ENCODE measurements at regions not wholly inside any gene's neighbourhood (a gene's known extent, or its start where the extent isn't known, plus 50 kb on each side); places are given as distances from the start of the nearest gene placed in this dataset.
"Not testable (repeated sequence)": the region's sequence is repeated elsewhere in the genome, so short reads cannot be mapped to it uniquely, and the experiment has no call there.

GRCh38 chr5:89320421-89321277, 437.7 kb upstream of the MEF2C start:
- Histone ChIP-seq H3K4me1 (ENCODE audit: control insufficient read depth, insufficient read depth, low read length, unreplicated experiment) (no peaks in the 10 kb centered on the region), H3K36me3 (ENCODE audit: insufficient read depth, low read length) (no peaks in the 10 kb centered on the region), H3K4me3 (ENCODE audit: low read depth, low read length) (no peak overlapping the region), H3K27me3 (ENCODE audit: insufficient read depth, low read length) (no peaks in the 10 kb centered on the region), H2AFZ (ENCODE audit: low read length, unreplicated experiment) (no peak overlapping the region), H3K79me2 (ENCODE audit: control insufficient read depth, insufficient read depth, low read length, unreplicated experiment) (no peaks in the 10 kb centered on the region), H3K27ac (ENCODE audit: low read depth, low read length) (no peak overlapping the region)

- H3K4me1 ChIP-seq (ENCODE audit: control insufficient read depth, insufficient read depth, low read length, unreplicated experiment), result peaks cover 18% of the 10 kb centered on the region
- H3K27ac ChIP-seq (ENCODE audit: low read depth, low read length); H2AFZ ChIP-seq (ENCODE audit: low read length, unreplicated experiment); H3K36me3 ChIP-seq (ENCODE audit: insufficient read depth, low read length); H3K79me2 ChIP-seq (ENCODE audit: control insufficient read depth, insufficient read depth, low read length, unreplicated experiment); H3K27me3 ChIP-seq (ENCODE audit: insufficient read depth, low read length); H3K4me3 ChIP-seq (ENCODE audit: low read depth, low read length): not testable (repeated sequence)
Measured at GRCh38 chr5:89317838-89318237, 434.9 kb upstream of the MEF2C start.

GRCh38 chr5:89315286-89316100, 432.5 kb upstream of the MEF2C start:
- Histone ChIP-seq H3K27ac (ENCODE audit: low read depth, low read length) (no peak overlapping the region), H3K36me3 (ENCODE audit: insufficient read depth, low read length) (no peaks in the 10 kb centered on the region), H2AFZ (ENCODE audit: low read length, unreplicated experiment) (no peak overlapping the region), H3K4me3 (ENCODE audit: low read depth, low read length) (no peak overlapping the region), H3K79me2 (ENCODE audit: control insufficient read depth, insufficient read depth, low read length, unreplicated experiment) (no peaks in the 10 kb centered on the region), H3K4me1 (ENCODE audit: control insufficient read depth, insufficient read depth, low read length, unreplicated experiment) (peaks cover 25% of the 10 kb centered on the region), H3K27me3 (ENCODE audit: insufficient read depth, low read length) (no peaks in the 10 kb centered on the region)

GRCh38 chr5:89313804-89314588, 431.0 kb upstream of the MEF2C start:
- Histone ChIP-seq H2AFZ (ENCODE audit: low read length, unreplicated experiment) (peak overlapping the region; percentile 6), H3K79me2 (ENCODE audit: control insufficient read depth, insufficient read depth, low read length, unreplicated experiment) (no peaks in the 10 kb centered on the region), H3K4me1 (ENCODE audit: control insufficient read depth, insufficient read depth, low read length, unreplicated experiment) (peaks cover 25% of the 10 kb centered on the region), H3K4me3 (ENCODE audit: low read depth, low read length) (peak overlapping the region; percentile 8; the same call in 1 of the 2 replicates), H3K27me3 (ENCODE audit: insufficient read depth, low read length) (no peaks in the 10 kb centered on the region), H3K36me3 (ENCODE audit: insufficient read depth, low read length) (no peaks in the 10 kb centered on the region), H3K27ac (ENCODE audit: low read depth, low read length) (peak overlapping the region; percentile 92)

GRCh38 chr5:89313044-89313443, 430.1 kb upstream of the MEF2C start:
- Histone ChIP-seq H3K36me3 (ENCODE audit: insufficient read depth, low read length) (no peaks in the 10 kb centered on the region), H3K79me2 (ENCODE audit: control insufficient read depth, insufficient read depth, low read length, unreplicated experiment) (no peaks in the 10 kb centered on the region), H3K27me3 (ENCODE audit: insufficient read depth, low read length) (no peaks in the 10 kb centered on the region), H3K4me3 (ENCODE audit: low read depth, low read length) (no peak overlapping the region; the same call in 1 of the 2 replicates), H2AFZ (ENCODE audit: low read length, unreplicated experiment) (no peak overlapping the region), H3K4me1 (ENCODE audit: control insufficient read depth, insufficient read depth, low read length, unreplicated experiment) (peaks cover 25% of the 10 kb centered on the region), H3K27ac (ENCODE audit: low read depth, low read length) (peak overlapping the region; percentile 92)

- H3K27ac ChIP-seq (ENCODE audit: low read depth, low read length), result no peak overlapping the region
- no peak overlapping the region for H2AFZ ChIP-seq (ENCODE audit: low read length, unreplicated experiment)
- H3K79me2 ChIP-seq (ENCODE audit: control insufficient read depth, insufficient read depth, low read length, unreplicated experiment), result no peaks in the 10 kb centered on the region
- no peaks in the 10 kb centered on the region for H3K36me3 ChIP-seq (ENCODE audit: insufficient read depth, low read length)
- no peak overlapping the region for H3K4me3 ChIP-seq (ENCODE audit: low read depth, low read length)
- peaks cover 21% of the 10 kb centered on the region for H3K4me1 ChIP-seq (ENCODE audit: control insufficient read depth, insufficient read depth, low read length, unreplicated experiment)
- H3K27me3 ChIP-seq (ENCODE audit: insufficient read depth, low read length), result no peaks in the 10 kb centered on the region
Measured at GRCh38 chr5:89309268-89309667, 426.3 kb upstream of the MEF2C start.

- Histone ChIP-seq H3K4me3 (ENCODE audit: low read depth, low read length) (no peak overlapping the region), H3K27ac (ENCODE audit: low read depth, low read length) (no peak overlapping the region), H3K79me2 (ENCODE audit: control insufficient read depth, insufficient read depth, low read length, unreplicated experiment) (no peaks in the 10 kb centered on the region), H3K36me3 (ENCODE audit: insufficient read depth, low read length) (no peaks in the 10 kb centered on the region), H2AFZ (ENCODE audit: low read length, unreplicated experiment) (no peak overlapping the region), H3K27me3 (ENCODE audit: insufficient read depth, low read length) (no peaks in the 10 kb centered on the region), H3K4me1 (ENCODE audit: control insufficient read depth, insufficient read depth, low read length, unreplicated experiment) (peaks cover 15% of the 10 kb centered on the region)
Measured at GRCh38 chr5:89308606-89309040, 425.6 kb upstream of the MEF2C start.

GRCh38 chr5:89307972-89308371, 425.0 kb upstream of the MEF2C start:
- Histone ChIP-seq H2AFZ (ENCODE audit: low read length, unreplicated experiment) (no peak overlapping the region), H3K27ac (ENCODE audit: low read depth, low read length) (no peak overlapping the region), H3K79me2 (ENCODE audit: control insufficient read depth, insufficient read depth, low read length, unreplicated experiment) (no peaks in the 10 kb centered on the region), H3K36me3 (ENCODE audit: insufficient read depth, low read length) (no peaks in the 10 kb centered on the region), H3K27me3 (ENCODE audit: insufficient read depth, low read length) (no peaks in the 10 kb centered on the region), H3K4me1 (ENCODE audit: control insufficient read depth, insufficient read depth, low read length, unreplicated experiment) (peaks cover 8% of the 10 kb centered on the region), H3K4me3 (ENCODE audit: low read depth, low read length) (no peak overlapping the region)

GRCh38 chr5:89307141-89307540, 424.2 kb upstream of the MEF2C start:
- H2AFZ ChIP-seq (ENCODE audit: low read length, unreplicated experiment); H3K36me3 ChIP-seq (ENCODE audit: insufficient read depth, low read length); H3K27me3 ChIP-seq (ENCODE audit: insufficient read depth, low read length); H3K27ac ChIP-seq (ENCODE audit: low read depth, low read length); H3K79me2 ChIP-seq (ENCODE audit: control insufficient read depth, insufficient read depth, low read length, unreplicated experiment); H3K4me1 ChIP-seq (ENCODE audit: control insufficient read depth, insufficient read depth, low read length, unreplicated experiment); H3K4me3 ChIP-seq (ENCODE audit: low read depth, low read length): not testable (repeated sequence)

GRCh38 chr5:89303033-89303480, 420.1 kb upstream of the MEF2C start:
- Histone ChIP-seq H3K79me2 (ENCODE audit: control insufficient read depth, insufficient read depth, low read length, unreplicated experiment) (no peaks in the 10 kb centered on the region), H3K27me3 (ENCODE audit: insufficient read depth, low read length) (no peaks in the 10 kb centered on the region), H3K27ac (ENCODE audit: low read depth, low read length) (no peak overlapping the region), H3K4me3 (ENCODE audit: low read depth, low read length) (no peak overlapping the region), H3K4me1 (ENCODE audit: control insufficient read depth, insufficient read depth, low read length, unreplicated experiment) (no peaks in the 10 kb centered on the region), H2AFZ (ENCODE audit: low read length, unreplicated experiment) (no peak overlapping the region), H3K36me3 (ENCODE audit: insufficient read depth, low read length) (no peaks in the 10 kb centered on the region)
